ENCODE measurements at regions not wholly inside any gene's neighbourhood (a gene's known extent, or its start where the extent isn't known, plus 50 kb on each side); places are given as distances from the start of the nearest gene placed in this dataset.

DNA sequence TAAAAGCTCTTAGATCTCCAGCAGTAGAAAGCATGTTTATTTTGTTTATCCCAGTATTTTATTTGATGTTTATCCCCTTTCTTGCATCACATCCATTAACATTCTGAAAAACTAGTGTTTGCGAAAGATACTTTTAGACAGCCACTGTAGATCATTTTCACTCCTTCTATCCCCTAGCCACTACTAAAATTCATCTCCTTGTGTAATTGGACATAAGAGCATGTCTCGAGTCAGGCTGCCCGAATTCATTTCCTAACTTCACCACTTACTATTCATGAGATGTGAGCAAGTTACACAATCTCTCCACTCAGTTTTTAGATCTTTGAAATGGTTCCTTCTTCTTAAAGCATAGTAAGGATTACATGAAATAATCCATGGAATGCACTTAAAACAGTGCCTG lies 514.0 kb downstream of the KLF5 start:
- Histone ChIP-seq H2BK15ac (ENCODE audit: low read depth, poor library complexity, severe bottlenecking) (no peak overlapping the region), H3K79me1 (replicated peaks; ENCODE audit: low read length, poor library complexity, severe bottlenecking) (no peaks in the 10 kb centered on the region), H3K9me3 (ENCODE audit: control insufficient read depth, low read length) (no peaks in the 10 kb centered on the region), H3K23ac (ENCODE audit: low read length in 2 of 2) (no peak overlapping the region), H3K14ac (ENCODE audit: low read length in 2 of 2) (no peak overlapping the region), H4K91ac (ENCODE audit: low read length) (no peak overlapping the region), H2AFZ (ENCODE audit: low read depth, low read length) (no peak overlapping the region), H3K27ac (ENCODE audit: low read length, poor library complexity, severe bottlenecking) (no peak overlapping the region), H3K18ac (ENCODE audit: low read depth in 1 of 2, low read length in 2 of 2) (no peak overlapping the region), H2BK12ac (ENCODE audit: low read length in 2 of 2) (no peak overlapping the region), H4K8ac (ENCODE audit: low read length) (no peak overlapping the region), H2AK5ac (ENCODE audit: low read length, severe bottlenecking) (no peak overlapping the region), H2BK120ac (ENCODE audit: low read depth, low read length) (no peak overlapping the region), H3K4me3 (ENCODE audit: insufficient read depth in 1 of 2, low read depth in 1 of 2, low read length in 2 of 2) (no peak overlapping the region), H2BK5ac (ENCODE audit: low read depth, low read length, poor library complexity, severe bottlenecking) (no peak overlapping the region), H3K9ac (ENCODE audit: low read length) (no peak overlapping the region), H3K4me1 (ENCODE audit: control insufficient read depth, insufficient read depth, low read depth, low read length) (no peaks in the 10 kb centered on the region), H3K4me2 (ENCODE audit: low read length, poor library complexity, severe bottlenecking) (no peak overlapping the region), H3K4ac (ENCODE audit: low read depth in 1 of 2, low read length in 2 of 2) (no peak overlapping the region), H3K27me3 (ENCODE audit: control insufficient read depth in 1 of 2, insufficient read depth in 1 of 2, low read length in 2 of 2) (no peaks in the 10 kb centered on the region), H3K36me3 (ENCODE audit: control insufficient read depth in 1 of 2, insufficient read depth in 2 of 2, low read depth in 1 of 2, low read length in 2 of 2) (no peaks in the 10 kb centered on the region)
- WGBS = 53% methylated on average over 3 of the region's 3 CpGs
- no peak for DNase-seq

DNA sequence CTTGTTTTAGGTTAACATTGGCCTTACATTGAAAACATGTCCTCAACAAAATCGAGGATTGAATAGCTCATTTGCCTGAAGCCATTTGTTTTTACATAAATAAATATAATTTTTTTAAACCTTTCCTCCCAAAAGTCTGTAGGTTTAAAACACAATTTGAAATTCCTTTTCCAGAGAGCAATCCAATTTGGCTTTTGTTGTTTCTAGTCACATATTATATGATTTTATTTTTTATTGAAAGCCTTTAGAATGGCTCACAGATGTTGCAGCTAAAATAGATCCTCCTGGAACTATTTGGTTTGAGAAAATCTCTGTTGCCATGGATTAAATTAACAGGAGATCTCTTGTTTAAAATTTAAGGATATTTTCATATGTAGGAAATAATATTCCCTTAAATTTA lies 512.6 kb downstream of the KLF5 start:
- no peak overlapping the region for H2AFZ ChIP-seq (ENCODE audit: low read depth, low read length)
- H3K18ac ChIP-seq (ENCODE audit: low read depth in 1 of 2, low read length in 2 of 2) = no peak overlapping the region
- H3K9me3 ChIP-seq (ENCODE audit: control insufficient read depth, low read length) = no peaks in the 10 kb centered on the region
- H2BK12ac ChIP-seq (ENCODE audit: low read length in 2 of 2) = no peak overlapping the region
- H2BK120ac ChIP-seq (ENCODE audit: low read depth, low read length) = no peak overlapping the region
- no peak overlapping the region for H4K91ac ChIP-seq (ENCODE audit: low read length)
- no peak overlapping the region for H3K14ac ChIP-seq (ENCODE audit: low read length in 2 of 2)
- no CpG with 5 or more reads among the region's 1 CpG for WGBS
- no peaks in the 10 kb centered on the region for H3K27me3 ChIP-seq (ENCODE audit: control insufficient read depth in 1 of 2, insufficient read depth in 1 of 2, low read length in 2 of 2)
- H3K4ac ChIP-seq (ENCODE audit: low read depth in 1 of 2, low read length in 2 of 2) = no peak overlapping the region
- H2AK5ac ChIP-seq (ENCODE audit: low read length, severe bottlenecking) = no peak overlapping the region
- H3K4me2 ChIP-seq (ENCODE audit: low read length, poor library complexity, severe bottlenecking) = no peak overlapping the region
- DNase-seq = no peak
- H4K8ac ChIP-seq (ENCODE audit: low read length) = no peak overlapping the region
- H3K27ac ChIP-seq (ENCODE audit: low read length, poor library complexity, severe bottlenecking) = no peak overlapping the region
- H3K4me1 ChIP-seq (ENCODE audit: control insufficient read depth, insufficient read depth, low read depth, low read length) = no peaks in the 10 kb centered on the region
- no peak overlapping the region for H3K4me3 ChIP-seq (ENCODE audit: insufficient read depth in 1 of 2, low read depth in 1 of 2, low read length in 2 of 2)
- no peak overlapping the region for H2BK15ac ChIP-seq (ENCODE audit: low read depth, poor library complexity, severe bottlenecking)
- H3K23ac ChIP-seq (ENCODE audit: low read length in 2 of 2) = no peak overlapping the region
- H2BK5ac ChIP-seq (ENCODE audit: low read depth, low read length, poor library complexity, severe bottlenecking) = no peak overlapping the region
- no peak overlapping the region for H3K9ac ChIP-seq (ENCODE audit: low read length)
- no peaks in the 10 kb centered on the region for H3K79me1 ChIP-seq (replicated peaks; ENCODE audit: low read length, poor library complexity, severe bottlenecking)
- H3K36me3 ChIP-seq (ENCODE audit: control insufficient read depth in 1 of 2, insufficient read depth in 2 of 2, low read depth in 1 of 2, low read length in 2 of 2) = no peaks in the 10 kb centered on the region

DNA sequence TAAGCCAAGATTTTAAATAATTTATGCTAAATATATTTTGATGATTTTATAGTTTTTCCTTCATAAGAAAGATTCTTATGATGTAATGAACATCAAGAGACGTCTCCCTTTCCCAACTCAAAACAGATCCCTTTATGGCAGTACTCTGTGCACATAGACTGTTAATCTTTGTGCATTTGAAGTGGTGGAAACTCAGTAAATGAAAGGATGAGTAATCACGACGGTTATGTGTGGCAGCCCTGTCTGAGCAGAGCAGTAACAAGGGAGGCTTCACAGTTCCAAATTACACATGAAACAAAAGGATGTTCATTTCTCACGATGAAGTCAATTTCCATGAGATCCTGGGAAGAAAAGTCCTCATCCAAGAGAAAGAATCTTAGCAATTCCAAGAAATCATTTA lies 498.1 kb downstream of the KLF5 start:
- Histone ChIP-seq H3K4me3 (ENCODE audit: insufficient read depth in 1 of 2, low read depth in 1 of 2, low read length in 2 of 2) (no peak overlapping the region), H3K27ac (ENCODE audit: low read length, poor library complexity, severe bottlenecking) (no peak overlapping the region), H2AK5ac (ENCODE audit: low read length, severe bottlenecking) (no peak overlapping the region), H3K4me2 (ENCODE audit: low read length, poor library complexity, severe bottlenecking) (no peak overlapping the region), H3K79me1 (replicated peaks; ENCODE audit: low read length, poor library complexity, severe bottlenecking) (no peaks in the 10 kb centered on the region), H2BK15ac (ENCODE audit: low read depth, poor library complexity, severe bottlenecking) (no peak overlapping the region), H2AFZ (ENCODE audit: low read depth, low read length) (no peak overlapping the region), H3K4ac (ENCODE audit: low read depth in 1 of 2, low read length in 2 of 2) (no peak overlapping the region), H3K4me1 (ENCODE audit: control insufficient read depth, insufficient read depth, low read depth, low read length) (no peaks in the 10 kb centered on the region), H3K9me3 (ENCODE audit: control insufficient read depth, low read length) (no peaks in the 10 kb centered on the region), H3K18ac (ENCODE audit: low read depth in 1 of 2, low read length in 2 of 2) (no peak overlapping the region), H2BK5ac (ENCODE audit: low read depth, low read length, poor library complexity, severe bottlenecking) (no peak overlapping the region), H4K91ac (ENCODE audit: low read length) (no peak overlapping the region), H3K9ac (ENCODE audit: low read length) (no peak overlapping the region), H3K23ac (ENCODE audit: low read length in 2 of 2) (no peak overlapping the region), H2BK120ac (ENCODE audit: low read depth, low read length) (no peak overlapping the region), H3K14ac (ENCODE audit: low read length in 2 of 2) (no peak overlapping the region), H2BK12ac (ENCODE audit: low read length in 2 of 2) (no peak overlapping the region), H3K27me3 (ENCODE audit: control insufficient read depth in 1 of 2, insufficient read depth in 1 of 2, low read length in 2 of 2) (no peaks in the 10 kb centered on the region), H4K8ac (ENCODE audit: low read length) (no peak overlapping the region), H3K36me3 (ENCODE audit: control insufficient read depth in 1 of 2, insufficient read depth in 2 of 2, low read depth in 1 of 2, low read length in 2 of 2) (no peaks in the 10 kb centered on the region)
- no peak for DNase-seq
- 75% methylated on average over 3 of the region's 4 CpGs for WGBS

DNA sequence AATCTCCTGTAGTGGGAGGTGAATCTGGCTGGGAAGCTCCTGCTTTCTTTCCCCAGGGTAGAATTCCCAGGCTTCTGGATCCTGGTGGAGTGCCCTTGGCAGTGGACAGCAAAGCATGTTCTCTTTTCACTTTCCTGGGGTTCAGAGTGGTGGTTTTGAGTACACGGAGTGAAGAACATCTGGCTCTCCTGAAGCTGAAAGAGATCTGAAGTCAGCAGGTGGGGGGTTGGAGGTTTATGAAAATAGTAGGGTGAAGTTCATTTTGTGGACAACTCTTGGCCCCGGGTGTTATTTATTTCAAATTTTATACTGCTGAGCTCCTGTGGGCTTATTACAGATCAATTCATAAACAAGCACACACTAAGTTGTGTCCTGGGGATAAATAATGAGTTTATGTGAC lies 497.3 kb downstream of the KLF5 start:
- WGBS = 69% methylated on average over 1 of the region's 2 CpGs
- H3K4ac ChIP-seq (ENCODE audit: low read depth in 1 of 2, low read length in 2 of 2) = no peak overlapping the region
- no peaks in the 10 kb centered on the region for H3K9me3 ChIP-seq (ENCODE audit: control insufficient read depth, low read length)
- no peaks in the 10 kb centered on the region for H3K27me3 ChIP-seq (ENCODE audit: control insufficient read depth in 1 of 2, insufficient read depth in 1 of 2, low read length in 2 of 2)
- H4K91ac ChIP-seq (ENCODE audit: low read length) = no peak overlapping the region
- DNase-seq = no peak
- no peak overlapping the region for H2BK5ac ChIP-seq (ENCODE audit: low read depth, low read length, poor library complexity, severe bottlenecking)
- H2AFZ ChIP-seq (ENCODE audit: low read depth, low read length) = no peak overlapping the region
- no peak overlapping the region for H2AK5ac ChIP-seq (ENCODE audit: low read length, severe bottlenecking)
- no peaks in the 10 kb centered on the region for H3K4me1 ChIP-seq (ENCODE audit: control insufficient read depth, insufficient read depth, low read depth, low read length)
- H3K4me3 ChIP-seq (ENCODE audit: insufficient read depth in 1 of 2, low read depth in 1 of 2, low read length in 2 of 2) = no peak overlapping the region
- no peak overlapping the region for H4K8ac ChIP-seq (ENCODE audit: low read length)
- H3K27ac ChIP-seq (ENCODE audit: low read length, poor library complexity, severe bottlenecking) = no peak overlapping the region
- no peak overlapping the region for H3K4me2 ChIP-seq (ENCODE audit: low read length, poor library complexity, severe bottlenecking)
- H2BK15ac ChIP-seq (ENCODE audit: low read depth, poor library complexity, severe bottlenecking) = no peak overlapping the region
- H2BK12ac ChIP-seq (ENCODE audit: low read length in 2 of 2) = no peak overlapping the region
- H2BK120ac ChIP-seq (ENCODE audit: low read depth, low read length) = no peak overlapping the region
- H3K9ac ChIP-seq (ENCODE audit: low read length) = no peak overlapping the region
- H3K18ac ChIP-seq (ENCODE audit: low read depth in 1 of 2, low read length in 2 of 2) = no peak overlapping the region
- H3K23ac ChIP-seq (ENCODE audit: low read length in 2 of 2) = no peak overlapping the region
- no peaks in the 10 kb centered on the region for H3K79me1 ChIP-seq (replicated peaks; ENCODE audit: low read length, poor library complexity, severe bottlenecking)
- no peaks in the 10 kb centered on the region for H3K36me3 ChIP-seq (ENCODE audit: control insufficient read depth in 1 of 2, insufficient read depth in 2 of 2, low read depth in 1 of 2, low read length in 2 of 2)
- H3K14ac ChIP-seq (ENCODE audit: low read length in 2 of 2) = no peak overlapping the region

Data from mesenchymal stem cell (in vitro differentiated cells and primary cell).